GM21737 (cell line): ENCODE measurements at regions not wholly inside any gene's neighbourhood (a gene's known extent, or its start where the extent isn't known, plus 50 kb on each side); places are given as distances from the start of the nearest gene placed in this dataset.

Experiments used
- ATAC-seq: cut with Tn5 transposase; IDR thresholded peaks from one replicate; pipeline ENCODE4 v1.9.1; 2021; ENCODE audit warnings: mild to moderate bottlenecking, moderate library complexity; ENCODE audit not compliant: unreplicated experiment

DNA sequence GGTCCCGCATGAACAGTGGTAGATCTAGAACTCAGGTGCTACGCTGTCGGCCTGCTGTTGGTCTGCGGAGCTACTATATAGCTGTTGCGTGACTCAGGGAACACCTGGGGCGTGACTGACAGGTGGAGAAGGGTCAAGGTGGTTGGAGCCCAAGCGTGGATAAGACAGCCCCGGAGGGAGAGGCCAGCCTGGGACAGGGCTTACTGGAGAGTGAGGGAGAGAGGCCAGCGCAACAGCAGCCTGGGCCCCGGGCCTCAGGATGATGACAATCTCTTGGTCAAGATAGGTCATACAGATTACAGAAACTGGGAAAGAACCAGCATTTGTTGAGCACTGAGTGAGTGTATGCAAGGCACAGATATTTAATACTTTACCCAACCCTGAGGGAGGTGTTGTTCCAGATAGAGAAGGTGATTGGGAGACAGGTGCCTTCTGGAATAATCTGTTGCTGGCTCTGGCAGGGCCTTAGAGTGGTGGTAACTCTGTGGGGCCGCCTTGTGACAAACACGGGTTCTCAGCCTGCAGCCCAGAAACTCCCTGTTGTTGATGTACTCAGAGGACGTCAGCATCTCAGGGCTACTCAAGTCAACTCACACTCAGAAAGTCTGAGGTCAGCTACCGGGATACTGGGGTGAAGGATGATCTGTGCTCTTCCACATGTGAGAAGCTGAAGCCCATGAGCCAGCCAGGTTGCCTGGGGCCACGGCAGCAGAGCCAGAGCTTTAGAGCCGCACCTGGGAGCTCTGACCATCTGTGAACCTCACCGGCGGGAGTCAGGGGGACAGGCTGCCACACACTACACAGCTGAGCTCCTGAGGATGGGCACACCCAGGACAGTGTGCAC is 265.4 kb upstream of the HES1 start:
- no peak for ATAC-seq

DNA sequence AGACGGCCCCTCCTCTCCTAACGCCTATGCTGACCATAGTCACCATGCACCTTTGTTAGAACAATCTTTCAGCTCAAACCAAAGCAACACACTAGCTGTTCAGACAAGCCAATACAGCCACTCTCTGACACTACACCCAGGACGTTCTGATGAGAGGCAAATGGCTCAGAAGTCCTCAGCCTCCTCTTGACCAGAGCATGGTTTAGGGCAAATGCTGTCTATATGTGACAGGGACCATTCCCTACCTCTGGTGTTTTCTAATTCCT is 264.8 kb upstream of the HES1 start:
- no peak for ATAC-seq

DNA sequence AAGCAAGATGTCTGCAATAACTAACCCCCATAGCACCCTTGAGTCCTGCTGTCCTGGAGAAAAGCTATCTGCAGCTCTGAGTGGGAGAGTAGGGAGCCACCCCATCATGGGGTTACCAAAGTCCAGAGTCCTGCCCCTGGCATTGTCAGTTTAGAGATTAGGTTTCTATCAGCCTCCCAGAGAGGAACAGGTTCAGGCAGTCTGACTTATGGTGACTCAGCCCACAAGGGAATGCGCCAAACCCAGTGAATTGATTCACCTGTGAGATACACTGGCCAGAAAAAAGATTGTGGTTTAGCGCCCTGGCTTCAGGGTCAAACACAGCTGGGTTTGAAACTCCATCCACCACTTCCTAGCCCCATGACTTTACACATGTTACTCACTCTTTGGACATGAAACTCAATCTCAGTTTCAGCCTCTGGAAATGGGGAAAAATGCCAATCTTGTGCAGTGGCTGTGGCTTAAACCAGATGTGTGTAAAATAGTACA is 263.6 kb upstream of the HES1 start:
- ATAC-seq, result peak; percentile 43

DNA sequence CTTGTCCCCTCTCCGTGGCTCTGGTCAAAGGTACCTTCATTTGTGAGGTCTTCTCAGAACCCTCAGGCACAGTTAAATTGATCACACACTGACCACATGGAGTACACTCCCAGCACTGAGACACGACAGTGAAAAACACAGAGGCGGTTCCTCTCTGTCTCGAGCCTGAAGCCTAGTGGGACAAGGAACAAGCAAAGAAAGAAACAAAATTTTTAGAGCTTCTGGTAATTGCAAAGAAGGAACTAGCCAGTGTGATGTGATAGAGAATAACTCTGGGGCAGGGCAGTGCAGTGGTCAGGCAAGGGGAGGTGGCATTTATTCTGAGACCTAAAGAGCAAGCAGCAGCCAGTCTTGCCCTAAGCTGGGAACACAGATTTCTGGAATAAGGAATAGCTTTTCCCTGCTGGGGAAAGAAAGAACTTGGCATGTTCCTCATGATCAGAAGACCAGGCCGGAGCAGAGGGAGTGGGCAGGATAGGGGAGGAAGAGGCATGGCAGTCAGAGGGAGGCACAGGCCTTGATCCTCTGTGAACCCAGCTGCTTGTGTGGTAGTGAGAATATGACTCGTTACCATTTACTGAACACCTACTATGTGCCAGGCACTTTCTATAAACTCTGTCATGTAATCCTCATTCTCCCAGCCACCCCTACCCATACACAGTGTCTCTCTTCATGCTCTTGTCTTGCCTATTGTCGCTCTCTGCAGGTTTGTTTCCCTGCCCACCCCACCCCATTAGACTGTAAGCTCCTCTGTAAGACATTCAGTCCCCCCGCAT is 262.3 kb upstream of the HES1 start:
- no peak for ATAC-seq

DNA sequence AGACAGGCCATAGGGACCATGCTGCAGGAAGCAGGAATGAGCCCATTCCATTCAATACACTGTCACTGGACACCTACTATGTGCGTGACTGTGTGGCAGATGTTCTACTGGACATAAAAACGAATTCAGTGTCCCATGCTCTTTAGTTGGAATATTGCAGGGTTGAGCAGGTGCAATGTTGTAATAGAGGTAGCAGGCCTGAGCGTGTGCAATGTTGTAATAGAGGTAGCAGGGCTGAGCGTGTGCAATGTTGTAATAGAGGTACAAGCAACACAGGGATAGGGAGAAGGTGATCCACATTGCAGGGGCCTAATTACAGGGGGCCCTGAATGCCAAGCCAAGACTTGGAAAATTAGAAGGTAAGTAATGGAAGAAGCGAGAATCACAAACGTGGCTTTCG is 261.4 kb upstream of the HES1 start:
- no peak for ATAC-seq

DNA sequence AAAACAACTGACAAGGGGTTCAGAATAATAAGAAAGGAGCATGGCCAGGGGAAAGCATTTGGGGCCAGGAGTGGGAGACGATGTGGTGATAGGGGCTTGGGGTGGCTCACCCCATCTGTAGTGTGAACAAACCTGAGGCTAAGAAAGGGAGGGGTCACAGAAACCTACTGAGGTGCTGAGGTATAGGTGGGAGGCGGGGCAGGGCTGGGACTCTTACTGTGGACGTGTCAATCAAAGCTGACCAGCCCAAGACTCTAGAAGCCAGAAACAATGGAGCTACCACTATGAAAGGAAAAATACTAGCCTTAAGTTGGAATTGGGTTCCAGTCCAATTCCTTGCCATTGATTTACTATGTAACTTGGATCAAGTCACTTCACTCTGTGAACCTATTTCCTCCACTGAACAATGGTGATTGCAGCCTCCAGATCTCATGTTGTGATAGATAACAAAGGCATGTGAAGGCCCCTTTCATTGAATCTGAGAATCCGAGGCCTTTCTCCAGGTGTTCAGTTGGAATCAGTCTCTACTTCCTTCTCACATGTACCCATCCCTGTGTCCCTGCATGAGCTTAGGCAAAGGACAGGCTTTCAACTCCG is 260.9 kb upstream of the HES1 start:
- ATAC-seq, result no peak

DNA sequence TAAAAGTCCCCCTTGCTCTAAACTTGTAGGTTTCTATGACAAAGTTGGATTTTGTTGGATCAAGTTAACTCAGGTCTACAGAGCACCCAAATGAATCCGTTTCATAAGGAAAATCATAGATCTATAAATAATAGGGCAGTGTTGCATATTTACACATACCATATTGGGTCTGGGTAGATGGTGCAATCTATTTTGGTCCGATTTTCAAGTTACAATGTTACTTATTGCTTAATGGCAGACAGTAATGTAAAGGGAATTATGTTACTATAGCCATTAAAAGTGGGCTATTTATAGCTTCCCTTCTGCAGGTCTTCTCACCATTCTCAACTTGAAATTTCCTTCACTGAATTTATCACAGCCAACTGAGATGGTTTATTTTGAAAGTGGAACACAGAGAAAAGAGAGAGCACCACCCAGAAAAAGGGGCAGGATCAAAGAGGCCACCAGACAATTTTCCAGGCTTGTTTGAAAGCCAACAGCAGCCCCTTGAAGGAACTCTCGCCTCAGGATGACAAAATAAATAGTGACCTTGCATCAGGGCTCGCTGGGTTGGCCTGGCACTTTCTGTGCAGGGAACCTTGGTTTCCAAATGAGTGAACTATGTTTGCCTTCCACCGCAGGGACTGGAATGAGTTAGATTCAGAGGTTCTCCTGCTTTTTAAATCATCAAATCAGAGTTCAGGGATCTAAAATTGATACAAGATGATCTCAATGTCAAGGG is 260.2 kb upstream of the HES1 start:
- no peak for ATAC-seq

DNA sequence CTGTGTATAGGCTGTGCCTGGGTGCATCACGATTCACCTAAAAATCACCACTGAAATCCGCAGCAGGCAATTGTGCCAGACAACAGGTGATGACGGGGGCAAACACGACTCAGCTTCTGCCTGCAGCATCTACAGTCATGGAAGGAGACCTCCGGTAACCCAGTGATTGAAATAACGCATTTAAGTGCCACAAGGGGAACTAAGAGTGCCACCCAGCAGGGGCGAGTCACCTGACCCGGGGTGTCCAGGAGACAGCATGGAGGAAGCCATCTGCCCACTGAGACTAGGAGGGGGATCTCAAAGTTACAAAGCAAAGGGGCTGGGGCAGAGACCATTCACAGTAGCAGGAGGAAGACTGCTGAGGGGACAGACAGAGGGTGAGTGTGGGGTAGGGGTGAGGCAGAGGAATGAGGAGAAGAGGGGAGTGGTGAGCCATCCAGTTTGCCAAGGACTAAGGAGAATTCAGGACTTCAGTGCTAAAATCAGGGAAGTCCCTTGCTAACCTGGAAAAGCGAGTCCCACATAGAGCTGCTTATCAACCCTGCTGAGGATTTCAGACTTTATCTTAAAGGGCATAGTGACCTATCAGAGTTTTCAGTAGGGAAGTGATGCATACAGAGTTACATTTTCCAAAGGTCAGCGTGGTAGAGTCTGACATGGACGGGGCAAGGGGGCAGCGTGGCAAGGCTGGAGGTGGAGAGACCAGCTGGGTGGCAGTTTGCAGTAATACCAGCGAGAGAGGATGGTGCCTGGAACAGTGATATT is 256.7 kb upstream of the HES1 start:
- ATAC-seq, result no peak

DNA sequence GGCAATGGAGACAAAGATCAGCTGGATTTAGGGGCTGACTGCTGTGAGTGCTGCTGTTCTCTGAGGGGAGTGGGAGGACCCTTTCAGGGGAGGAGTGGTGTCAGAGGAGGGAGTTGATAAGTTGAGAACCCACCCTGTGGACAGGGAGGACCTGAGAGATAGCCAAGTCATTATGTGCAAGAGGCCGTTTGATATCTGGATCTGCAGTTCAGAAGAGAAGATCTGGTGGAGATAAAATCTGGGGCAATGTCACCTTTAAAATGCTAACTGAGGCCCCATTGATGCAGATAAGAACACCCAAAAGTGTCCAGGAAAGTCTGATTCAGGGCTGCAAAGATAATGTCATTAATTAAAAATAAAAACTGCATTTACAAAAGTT is 256.1 kb upstream of the HES1 start:
- ATAC-seq, result no peak

DNA sequence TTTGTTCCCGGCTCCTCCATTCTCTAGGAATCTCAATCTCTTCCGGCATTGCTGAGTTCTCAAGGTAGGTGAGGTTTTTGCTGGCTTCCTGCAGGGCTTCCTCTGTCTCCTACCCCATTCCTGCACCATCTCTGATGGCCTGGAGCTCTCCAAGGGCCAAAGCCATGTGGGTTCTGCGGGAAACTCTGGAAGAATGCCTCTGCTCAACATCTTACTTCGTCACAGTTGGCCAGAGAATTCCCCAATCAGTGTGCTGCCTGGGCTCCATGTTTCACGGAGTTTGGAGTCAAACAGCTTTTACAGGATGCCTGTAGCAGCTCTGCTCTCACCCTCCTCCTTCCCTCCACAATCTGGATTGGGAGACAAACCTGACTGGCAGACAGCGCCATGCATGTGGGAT is 253.9 kb upstream of the HES1 start:
- no peak for ATAC-seq

DNA sequence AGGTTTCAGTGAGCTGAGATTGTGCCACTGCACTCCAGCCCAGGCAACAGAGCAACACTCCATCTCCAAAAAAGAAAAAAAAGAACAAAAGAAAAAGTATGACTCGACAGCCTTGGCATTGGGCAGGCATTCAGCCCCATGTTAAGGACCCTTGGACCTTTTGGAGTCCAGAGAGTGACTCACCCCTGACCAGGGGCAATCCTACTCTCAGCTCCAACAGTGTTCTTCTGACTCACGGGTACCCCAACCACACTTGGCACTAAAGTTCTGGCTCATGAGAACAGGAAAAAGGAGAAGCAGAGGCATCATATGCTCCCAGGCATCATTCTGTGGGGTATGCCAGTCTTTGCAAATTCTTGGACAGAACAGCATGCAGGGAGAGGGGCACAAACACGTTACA is 252.4 kb upstream of the HES1 start:
- no peak for ATAC-seq

DNA sequence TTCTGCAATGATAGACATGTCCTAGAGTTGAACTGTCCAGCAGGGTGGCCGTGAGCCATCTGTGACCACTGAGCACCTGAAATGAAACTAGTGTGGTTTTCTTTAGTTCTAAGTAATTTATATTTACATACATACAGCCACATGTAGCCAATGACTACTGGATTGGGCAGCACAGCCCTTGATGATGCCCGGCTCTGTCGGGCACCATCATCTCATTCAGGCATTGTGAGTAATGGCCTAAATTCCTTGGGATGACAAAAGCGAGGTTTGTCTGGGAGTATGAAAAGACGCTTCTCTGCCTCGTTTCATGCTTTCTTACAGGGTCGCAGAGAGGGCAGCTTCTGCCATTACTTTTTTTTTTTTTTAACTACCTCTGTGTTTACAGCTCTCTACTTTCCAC is 251.9 kb upstream of the HES1 start:
- ATAC-seq, result no peak

DNA sequence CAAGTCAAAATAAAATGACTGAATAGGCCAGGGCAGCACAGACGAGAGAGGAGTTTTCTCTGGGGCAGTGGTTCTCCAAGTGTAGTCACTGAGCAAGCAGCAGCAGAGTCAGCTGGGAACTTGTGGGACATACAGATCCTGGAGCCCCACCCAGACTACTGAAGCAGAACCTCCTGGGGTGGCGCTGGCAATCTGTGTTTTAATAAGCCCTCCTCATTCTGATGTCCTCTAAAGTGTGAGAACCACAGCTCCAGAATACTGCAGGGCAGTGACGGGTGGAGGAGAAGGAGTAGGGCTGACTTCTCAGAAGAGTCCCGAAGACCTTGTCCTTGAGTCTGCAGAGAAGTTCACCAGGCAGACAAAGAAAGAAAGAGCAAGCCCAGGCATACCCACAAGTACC is 251.3 kb upstream of the HES1 start:
- ATAC-seq, result no peak

DNA sequence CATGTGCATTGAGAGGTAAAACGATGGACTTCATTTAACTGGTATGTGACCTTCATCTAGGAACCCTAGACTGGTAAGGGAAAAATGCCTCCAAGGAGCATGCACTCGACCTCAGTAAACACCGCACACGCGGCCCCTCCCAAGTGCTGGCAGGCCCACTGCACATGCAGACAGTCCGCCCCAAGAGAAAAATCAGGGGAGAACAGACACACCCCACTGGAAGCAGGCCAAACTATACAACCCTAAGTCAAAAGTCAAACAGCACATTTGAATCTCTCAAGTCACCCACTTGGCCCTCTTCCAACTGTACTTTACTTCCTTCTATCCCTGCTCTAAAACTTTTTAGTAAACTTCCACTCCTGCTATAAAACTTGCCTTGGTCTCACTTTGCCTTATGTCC is 250.1 kb upstream of the HES1 start:
- no peak for ATAC-seq

DNA sequence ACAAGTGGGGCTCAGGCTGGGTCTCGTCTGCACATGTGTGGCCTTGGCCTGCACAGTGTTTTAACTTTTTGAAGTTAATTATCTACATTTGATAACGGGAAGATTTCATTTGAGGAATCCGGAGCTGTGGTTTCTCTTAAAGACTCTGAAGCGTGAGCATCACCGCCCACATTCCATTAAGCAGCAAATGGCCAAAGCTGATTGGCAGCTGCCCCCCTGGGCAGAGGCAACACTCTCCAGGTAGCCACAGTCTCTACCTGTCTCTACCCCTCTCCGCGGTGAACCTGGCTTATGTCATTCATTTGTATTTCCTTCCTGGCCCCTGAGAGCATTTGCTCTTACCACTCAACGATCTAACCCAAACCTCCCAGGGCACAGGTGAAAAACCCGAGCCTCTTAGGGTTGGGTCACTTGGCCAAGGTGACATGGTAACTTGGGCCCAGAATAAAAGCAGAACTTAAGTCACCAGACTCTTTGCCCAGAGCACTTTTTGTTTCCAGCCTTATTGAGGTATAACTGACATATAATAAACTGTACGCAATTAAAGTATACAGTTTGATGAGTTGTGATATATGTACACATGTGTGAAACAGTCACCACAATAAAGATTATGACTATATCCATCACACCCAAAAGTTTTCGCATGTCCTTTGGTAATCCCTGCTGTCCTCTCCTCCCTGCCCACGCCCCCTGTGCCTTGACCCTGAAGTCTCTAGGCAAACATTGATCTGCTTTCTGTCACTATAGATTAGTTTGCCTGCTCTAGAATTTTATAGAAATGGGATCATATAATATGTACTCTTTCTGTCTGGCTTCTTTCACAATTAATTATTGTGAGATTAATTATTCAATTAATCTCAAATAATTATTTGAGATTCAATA is 245.7 kb upstream of the HES1 start:
- no peak for ATAC-seq

DNA sequence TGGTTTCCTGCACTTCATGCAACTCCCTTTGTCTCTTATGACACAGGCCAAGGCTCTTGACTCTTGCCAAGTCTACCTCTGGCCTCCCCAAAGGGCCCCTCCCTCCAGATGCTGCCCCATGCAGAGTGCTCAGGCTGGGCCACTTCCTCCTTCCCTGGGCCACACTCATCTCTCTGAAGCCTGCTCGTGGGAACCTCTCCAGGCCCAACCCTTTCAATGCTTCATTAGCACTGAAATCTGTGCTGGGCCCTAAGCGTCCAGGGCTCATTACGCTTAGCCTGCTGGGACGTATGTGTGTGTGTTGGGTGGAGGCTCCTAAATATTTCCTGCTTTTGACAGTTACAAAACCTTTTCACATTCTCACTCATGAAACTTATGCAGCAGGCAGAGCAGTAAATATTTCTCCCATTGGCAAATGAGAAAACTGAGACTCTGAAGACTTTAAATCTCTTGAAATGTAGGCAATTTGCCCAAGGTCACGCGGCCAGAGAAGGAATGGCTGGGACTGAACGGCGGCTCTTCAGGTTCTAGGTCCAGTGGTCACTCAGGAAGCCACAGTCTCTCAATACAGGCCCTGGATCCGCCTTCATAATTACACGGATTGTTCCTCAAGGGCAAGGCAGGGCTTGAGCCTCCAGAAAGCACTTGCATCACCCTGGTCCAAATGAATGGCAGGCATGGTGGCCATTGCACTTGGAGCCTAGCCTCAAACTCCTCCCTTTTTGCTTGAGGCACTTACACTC is 241.7 kb upstream of the HES1 start:
- no peak for ATAC-seq

DNA sequence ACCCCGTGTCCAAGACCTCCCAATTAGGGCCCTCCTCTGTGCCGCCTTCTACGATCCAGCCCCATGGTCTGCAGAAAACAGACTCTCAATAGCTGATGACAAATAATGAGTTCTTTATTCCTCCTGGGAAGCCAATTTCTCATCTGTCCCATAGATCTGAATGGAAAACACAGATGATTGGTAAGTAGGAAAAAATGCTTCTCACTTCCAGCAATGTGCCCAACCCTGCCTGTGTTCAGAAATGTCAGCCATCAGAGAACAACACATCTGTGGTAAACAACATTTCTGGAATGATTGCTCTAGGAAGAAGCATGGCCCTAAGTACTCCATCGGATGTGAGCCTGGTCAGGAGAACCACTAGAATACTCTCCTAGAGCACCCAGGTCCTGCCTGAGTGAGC is 240.5 kb upstream of the HES1 start:
- no peak for ATAC-seq

DNA sequence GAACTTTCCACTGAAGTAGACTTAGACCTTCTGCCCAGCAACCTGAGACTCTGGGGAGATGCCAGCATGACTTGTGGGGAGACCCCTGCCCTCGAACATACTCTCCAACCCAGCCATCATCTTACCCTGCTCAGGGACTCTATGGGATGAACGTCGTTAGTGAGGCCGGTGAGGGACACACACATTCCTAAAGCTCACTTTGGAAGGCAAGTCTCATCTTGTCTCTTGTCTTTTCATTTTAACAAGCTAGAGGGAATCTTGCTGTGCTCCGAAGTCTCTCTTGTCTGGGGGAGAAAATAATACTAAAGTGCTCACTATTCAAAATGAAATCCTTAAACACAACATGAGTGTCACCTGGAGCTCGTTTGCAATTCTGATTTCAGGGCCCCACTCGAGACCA is 239.5 kb upstream of the HES1 start:
- no peak for ATAC-seq

DNA sequence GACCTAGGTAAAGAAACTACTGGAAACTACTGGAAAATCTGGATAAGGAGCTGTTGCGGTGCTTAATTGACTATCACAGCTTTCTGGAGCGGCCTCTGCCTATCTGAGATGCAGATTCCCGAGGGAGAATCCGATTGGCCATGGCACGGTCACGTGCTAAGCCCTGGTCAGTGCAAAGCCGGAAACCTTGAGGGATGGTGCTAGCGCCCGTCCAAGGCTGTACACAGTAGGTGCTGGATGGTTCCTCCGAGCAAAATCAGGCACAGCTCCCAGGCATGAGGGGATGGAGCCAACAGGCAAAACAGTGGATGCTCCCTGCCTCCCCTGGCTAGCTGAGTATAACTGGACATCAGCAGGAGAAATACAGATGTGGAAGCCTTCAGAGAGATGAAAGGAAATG is 238.7 kb upstream of the HES1 start:
- no peak for ATAC-seq
